CD4-positive, alpha-beta T cell (primary cell): ENCODE measurements at regions not wholly inside any gene's neighbourhood (a gene's known extent, or its start where the extent isn't known, plus 50 kb on each side); places are given as distances from the start of the nearest gene placed in this dataset.

Experiments used
- ATAC-seq: fragments of 200-7000 bp; cut with Tn5 transposase; one replicate; pipeline ENCODE4 v1.10.0; 2022; ENCODE audit warnings: mild to moderate bottlenecking; ENCODE audit not compliant: poor library complexity
- CTCF ChIA-PET: fragments of 350-600 bp; sonication (Branson Sonifier 250); formaldehyde crosslinking; loops from one replicate; lab custom pipeline; 2021; ENCODE audit warnings: antibody characterized with exemption, inconsistent platforms; lab: Charles Lee
- POLR2A ChIA-PET: fragments of 350-600 bp; sonication (Branson Sonifier 250); formaldehyde crosslinking; loops from one replicate; lab custom pipeline; 2021; ENCODE audit warnings: antibody characterized with exemption, inconsistent platforms; lab: Charles Lee
- DNase-seq, 14 experiments: peaks; one replicate each; pipeline ENCODE4 v3.0.0-alpha.2; 2013 to 2020; ENCODE audit warnings: mixed read lengths in 2 of 14
- H3K27ac ChIP-seq, 2 donors: one replicate each; pipeline versions ENCODE4 v1.5.1 to v1.7.0; 2013; ENCODE audit warnings: low read length in 2 of 2, low read depth in 1 of 2, mild to moderate bottlenecking in 1 of 2
- H3K27me3 ChIP-seq, 2 experiments: 1 replicate in 1 of 2; 2 replicates in 1 of 2; pipeline versions ENCODE4 v1.6.1 to v1.7.0; 2013; ENCODE audit warnings: low read length in 2 of 2, control low read depth in 1 of 2, mild to moderate bottlenecking in 1 of 2, moderate library complexity in 1 of 2; ENCODE audit not compliant: insufficient read depth in 2 of 2, control insufficient read depth in 1 of 2
- H3K36me3 ChIP-seq: one replicate; pipeline ENCODE4 v1.6.1; 2013; ENCODE audit warnings: low read length, control low read depth; ENCODE audit not compliant: insufficient read depth
- H3K4me1 ChIP-seq: one replicate; pipeline ENCODE4 v1.6.1; 2013; ENCODE audit warnings: low read length, control low read depth; ENCODE audit not compliant: insufficient read depth
- H3K4me3 ChIP-seq: one replicate; pipeline ENCODE4 v1.5.1; 2013; ENCODE audit warnings: mild to moderate bottlenecking, low read length, moderate library complexity
- H3K9me3 ChIP-seq, 2 experiments: 1 replicate in 1 of 2; 2 replicates in 1 of 2; pipeline versions ENCODE4 v1.6.1 to v1.7.0; 2013; ENCODE audit warnings: low read length in 2 of 2, mild to moderate bottlenecking in 2 of 2, control low read depth in 1 of 2, moderate library complexity in 1 of 2; ENCODE audit not compliant: control insufficient read depth in 1 of 2, insufficient read depth in 1 of 2
- H3K27ac Mint-ChIP-seq: one replicate; pipeline ENCODE4 v1.8.0; 2020; ENCODE audit warnings: mixed read lengths
- H3K27me3 Mint-ChIP-seq: one replicate; pipeline ENCODE4 v1.8.0; 2021; ENCODE audit warnings: mixed read lengths
- H3K36me3 Mint-ChIP-seq: one replicate; pipeline ENCODE4 v1.8.0; 2021; ENCODE audit warnings: low read depth, mixed read lengths
- H3K4me1 Mint-ChIP-seq: one replicate; pipeline ENCODE4 v1.8.0; 2021; ENCODE audit warnings: low read depth, mixed read lengths
- H3K4me3 Mint-ChIP-seq: one replicate; pipeline ENCODE4 v1.8.0; 2020; ENCODE audit warnings: mild to moderate bottlenecking, mixed read lengths
- H3K9me3 Mint-ChIP-seq: one replicate; pipeline ENCODE4 v1.8.0; 2020; ENCODE audit warnings: mixed read lengths
- CTCF ChIP-seq: fragments of 200-600 bp; IDR thresholded peaks from one replicate; pipeline ENCODE4 v1.8.0; 2022; ENCODE audit warnings: antibody characterized with exemption, mild to moderate bottlenecking
- intact Hi-C, 2 experiments: fragments of 100-400 bp; cut with DNase I in 1 of 2; cut with micrococcal nuclease in 1 of 2; formaldehyde crosslinking; loops; one replicate each; pipeline versions ENCODE4 v1.15.1 to v1.9.0; 2023 to 2025; cut with DNase I, micrococcal nuclease

GRCh38 chr5:152331718-152332117 lies 73.4 kb downstream of the NMUR2 start:
- ATAC-seq, result no peak
- no peak for DNase-seq

GRCh38 chr5:152331006-152331405 lies 74.1 kb downstream of the NMUR2 start:
- Mint-ChIP-seq H3K4me1 (no peaks in the 10 kb centered on the region), H3K36me3 (no peaks in the 10 kb centered on the region), H3K27me3 (peaks cover 6% of the 10 kb centered on the region), H3K27ac (no peak overlapping the region), H3K4me3 (no peak overlapping the region), H3K9me3 (peaks cover 5% of the 10 kb centered on the region)
- H3K27me3 ChIP-seq, result no peaks in the 10 kb centered on the region
- no peaks in the 10 kb centered on the region for H3K36me3 ChIP-seq
- no peak overlapping the region for H3K4me3 ChIP-seq
- no peak for TF ChIP-seq CTCF
- H3K27ac ChIP-seq, result no peak overlapping the region
- DNase-seq, result no peak
- CTCF ChIA-PET, result no interaction called here
- intact Hi-C loops, result no loop called here
- no peaks in the 10 kb centered on the region for H3K9me3 ChIP-seq
- POLR2A ChIA-PET, result no interaction called here
- H3K4me1 ChIP-seq, result no peaks in the 10 kb centered on the region
- ATAC-seq, result no peak

More at GRCh38 chr5:152331718-152332117, 73.4 kb downstream of the NMUR2 start:
- Histone ChIP-seq H3K4me1 (no peaks in the 10 kb centered on the region), H3K4me3 (no peak overlapping the region), H3K27me3 (no peaks in the 10 kb centered on the region), H3K9me3 (no peaks in the 10 kb centered on the region), H3K27ac (no peak overlapping the region), H3K36me3 (no peaks in the 10 kb centered on the region)
- ChIA-PET CTCF (no interaction called here), POLR2A (no interaction called here)
- Mint-ChIP-seq H3K4me1 (no peaks in the 10 kb centered on the region), H3K4me3 (no peak overlapping the region), H3K9me3 (peaks cover 5% of the 10 kb centered on the region), H3K36me3 (no peaks in the 10 kb centered on the region), H3K27ac (no peak overlapping the region), H3K27me3 (peaks cover 6% of the 10 kb centered on the region)
- intact Hi-C loops, result no loop called here
- no peak for TF ChIP-seq CTCF

GRCh38 chr5:152329761-152330283 lies 75.3 kb downstream of the NMUR2 start:
- no peaks in the 10 kb centered on the region for H3K27me3 ChIP-seq
- no peak for TF ChIP-seq CTCF
- H3K27me3 Mint-ChIP-seq, result peaks cover 6% of the 10 kb centered on the region
- ChIA-PET POLR2A (no interaction called here), CTCF (no interaction called here)
- no peak overlapping the region for H3K27ac ChIP-seq
- H3K9me3 Mint-ChIP-seq, result peaks cover 5% of the 10 kb centered on the region
- no peaks in the 10 kb centered on the region for H3K4me1 ChIP-seq
- H3K36me3 ChIP-seq, result no peaks in the 10 kb centered on the region
- no peak for ATAC-seq
- H3K9me3 ChIP-seq, result no peaks in the 10 kb centered on the region
- intact Hi-C loops, result no loop called here
- H3K4me3 ChIP-seq, result no peak overlapping the region
- no peaks in the 10 kb centered on the region for H3K4me1 Mint-ChIP-seq
- no peak overlapping the region for H3K27ac Mint-ChIP-seq
- no peaks in the 10 kb centered on the region for H3K36me3 Mint-ChIP-seq
- DNase-seq, result no peak
- no peak overlapping the region for H3K4me3 Mint-ChIP-seq
